HG03565 (cell line): ENCODE measurements at regions not wholly inside any gene's neighbourhood (a gene's known extent, or its start where the extent isn't known, plus 50 kb on each side); places are given as distances from the start of the nearest gene placed in this dataset.

Source experiments
- ATAC-seq: cut with Tn5 transposase; IDR thresholded peaks from one replicate; pipeline ENCODE4 v1.9.1; 2021; ENCODE audit warnings: mild to moderate bottlenecking, moderate library complexity; ENCODE audit not compliant: unreplicated experiment

GRCh38 chr15:86021281-86022264 is 58.1 kb upstream of the AGBL1 start:
- no peak for ATAC-seq

GRCh38 chr15:86028961-86029360 is 50.7 kb upstream of the AGBL1 start:
- no peak for ATAC-seq
